HG03103 (cell line): ENCODE measurements at regions not wholly inside any gene's neighbourhood (a gene's known extent, or its start where the extent isn't known, plus 50 kb on each side); places are given as distances from the start of the nearest gene placed in this dataset.
"Not testable (repeated sequence)": the region's sequence is repeated elsewhere in the genome, so short reads cannot be mapped to it uniquely, and the experiment has no call there.

Experiments used
- ATAC-seq: cut with Tn5 transposase; IDR thresholded peaks from one replicate; pipeline ENCODE4 v1.9.1; 2021; ENCODE audit warnings: low read depth; ENCODE audit not compliant: unreplicated experiment

- ATAC-seq, result no peak
These were observed 140.3 kb upstream of the ODAD2 start for GRCh38 chr10:28139138-28139537.

GRCh38 chr10:28137907-28138880, 139.3 kb upstream of the ODAD2 start:
- ATAC-seq, result no peak

GRCh38 chr10:28135258-28135657, 136.4 kb upstream of the ODAD2 start:
- ATAC-seq, result no peak

- no peak for ATAC-seq
These were observed 131.4 kb upstream of the ODAD2 start for GRCh38 chr10:28130267-28130666.

- no peak for ATAC-seq
These were observed 129.0 kb upstream of the ODAD2 start for GRCh38 chr10:28127881-28128280.

- ATAC-seq, result no peak
These were observed 126.8 kb upstream of the ODAD2 start for GRCh38 chr10:28125701-28126100.

- ATAC-seq, result no peak
These were observed 121.9 kb upstream of the ODAD2 start for GRCh38 chr10:28120795-28121194.

GRCh38 chr10:28120043-28120749, 121.3 kb upstream of the ODAD2 start:
- ATAC-seq, result no peak

GRCh38 chr10:28118985-28119628, 120.2 kb upstream of the ODAD2 start:
- ATAC-seq, result no peak

- no peak for ATAC-seq
These were observed 114.3 kb upstream of the ODAD2 start for GRCh38 chr10:28113202-28113601.

GRCh38 chr10:28111712-28112111, 112.8 kb upstream of the ODAD2 start:
- no peak for ATAC-seq

- ATAC-seq, result no peak
These were observed 106.7 kb upstream of the ODAD2 start for GRCh38 chr10:28105561-28105960.

- ATAC-seq, result no peak
These were observed 98.8 kb upstream of the ODAD2 start for GRCh38 chr10:28097633-28098032.

- no peak for ATAC-seq
These were observed 97.0 kb upstream of the ODAD2 start for GRCh38 chr10:28095791-28096378.

- no peak for ATAC-seq
These were observed 95.2 kb upstream of the ODAD2 start for GRCh38 chr10:28094121-28094520.

- ATAC-seq, result no peak
These were observed 93.0 kb upstream of the ODAD2 start for GRCh38 chr10:28091913-28092312.

GRCh38 chr10:28090506-28090905, 91.6 kb upstream of the ODAD2 start:
- ATAC-seq, result no peak

GRCh38 chr10:28089467-28089866, 90.6 kb upstream of the ODAD2 start:
- ATAC-seq, result no peak

GRCh38 chr10:28087661-28088351, 88.9 kb upstream of the ODAD2 start:
- no peak for ATAC-seq

- ATAC-seq, result not testable (repeated sequence)
These were observed 86.9 kb upstream of the ODAD2 start for GRCh38 chr10:28085760-28086159.
